ENCODE measurements at regions not wholly inside any gene's neighbourhood (a gene's known extent, or its start where the extent isn't known, plus 50 kb on each side); places are given as distances from the start of the nearest gene placed in this dataset.

GRCh38 chr7:153515359-153515758 is 536.8 kb upstream of the DPP6 start:
- TF ChIP-seq EP300 (IDR thresholded peaks at IDR 0.05; ENCODE audit: low read depth in 2 of 2, low read length in 2 of 2) (no peak), EP300 (CRISPR knock-in tag; IDR thresholded peaks at IDR 0.05; ENCODE audit: borderline replicate concordance) (no peak), ZBTB8A (CRISPR knock-in tag; IDR thresholded peaks at IDR 0.05; ENCODE audit: borderline replicate concordance, low read depth) (no peak), NFE2L2 (IDR thresholded peaks at IDR 0.05; ENCODE audit: low read length) (no peak), ZNF512B (CRISPR knock-in tag; IDR thresholded peaks at IDR 0.05; ENCODE audit: borderline replicate concordance) (no peak), TEF (CRISPR knock-in tag; IDR thresholded peaks at IDR 0.05) (no peak)
